Activated naive CD4-positive, alpha-beta T cell treated with Interleukin-2 at 50 U/mL for 16 hours (primary cell): ENCODE measurements at regions not wholly inside any gene's neighbourhood (a gene's known extent, or its start where the extent isn't known, plus 50 kb on each side); places are given as distances from the start of the nearest gene placed in this dataset.

Experiments
- DNase-seq: peaks from one replicate; pipeline ENCODE4 v3.0.0-alpha.2; 2020

- no peak for DNase-seq
Observed at GRCh38 chr12:41924111-41924510, 220.6 kb downstream of the GXYLT1 start.

DNA sequence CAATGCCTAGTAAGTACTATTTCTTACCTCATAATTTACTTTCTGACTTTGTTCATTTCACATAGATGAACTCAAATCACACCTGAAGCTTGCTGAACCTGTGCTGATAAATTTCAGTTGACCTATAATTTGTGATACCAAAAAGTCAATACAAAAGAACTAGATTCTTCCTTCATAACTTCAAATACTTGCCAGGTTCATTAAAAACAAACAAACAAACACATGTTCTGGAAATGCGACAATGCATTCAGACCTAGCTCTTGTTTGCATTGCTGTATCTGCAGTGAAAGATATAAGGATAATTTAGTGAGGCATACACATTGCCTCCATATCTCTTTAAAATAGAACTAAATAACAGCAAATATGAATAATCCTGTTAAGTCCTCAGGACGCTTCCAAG lies 221.3 kb downstream of the GXYLT1 start:
- DNase-seq: no peak

DNA sequence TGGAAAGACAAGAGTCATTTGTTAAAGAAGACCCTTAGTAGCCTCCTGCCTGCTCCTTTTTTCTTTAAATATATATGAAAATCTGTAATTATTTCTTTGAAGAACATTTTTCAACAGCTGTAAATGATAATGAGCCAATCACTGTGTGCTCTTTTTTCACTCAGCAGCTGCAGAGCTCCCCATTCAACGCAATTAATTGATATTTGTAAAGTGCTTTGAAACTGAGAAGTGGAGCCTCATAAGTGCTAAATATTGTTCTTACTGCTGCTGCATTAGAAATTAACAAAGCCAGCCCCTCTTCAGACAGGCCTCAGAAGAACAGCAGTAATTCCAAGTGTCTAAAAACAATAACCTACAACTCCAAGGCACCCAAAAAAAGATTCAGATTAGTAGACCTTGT lies 224.3 kb downstream of the GXYLT1 start:
- no peak for DNase-seq

- no peak for DNase-seq
Observed at GRCh38 chr12:41919526-41920261, 225.0 kb downstream of the GXYLT1 start.

- DNase-seq: no peak
Observed at GRCh38 chr12:41919048-41919447, 225.6 kb downstream of the GXYLT1 start.

GRCh38 chr12:41917938-41918341 lies 226.7 kb downstream of the GXYLT1 start:
- no peak for DNase-seq

DNA sequence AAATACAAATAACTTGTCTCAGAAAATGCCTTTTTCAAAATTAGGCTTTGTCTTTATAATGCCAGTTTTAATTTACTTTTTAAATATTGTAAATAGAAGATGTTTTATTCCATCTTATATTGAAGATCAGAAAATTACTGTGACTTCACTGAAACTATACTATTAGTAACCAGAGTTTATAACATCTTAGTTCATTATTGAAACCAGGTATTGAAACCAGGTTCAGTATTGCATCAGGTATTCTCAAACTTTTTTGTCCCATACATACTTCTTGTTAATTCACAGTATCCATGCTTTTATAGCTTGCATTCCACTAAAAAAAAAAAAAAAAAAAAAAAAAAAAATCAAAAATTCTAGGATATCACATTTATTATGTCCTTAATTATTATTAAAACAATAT lies 227.5 kb downstream of the GXYLT1 start:
- no peak for DNase-seq

- no peak for DNase-seq
Observed at GRCh38 chr12:41910578-41911320, 233.9 kb downstream of the GXYLT1 start.

DNA sequence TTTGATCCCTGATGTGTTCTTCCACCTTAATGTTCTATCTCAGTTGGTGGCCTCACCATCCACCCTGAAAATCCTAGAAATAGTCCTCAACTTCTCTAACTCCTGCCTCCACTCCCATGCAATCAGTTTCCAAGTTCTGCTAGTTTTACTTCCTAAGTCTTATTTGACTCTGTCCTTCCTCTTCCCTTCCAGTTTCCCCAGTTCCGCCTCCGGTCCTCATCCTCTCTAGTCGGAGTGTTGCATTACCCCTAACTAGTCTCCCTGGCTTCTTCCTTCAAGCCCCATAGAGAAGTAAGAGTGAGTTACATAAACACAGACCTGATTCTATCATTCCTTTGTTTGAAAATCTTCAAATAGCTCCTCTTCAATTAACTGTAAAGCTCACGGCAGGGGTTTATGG lies 236.5 kb downstream of the GXYLT1 start:
- no peak for DNase-seq

DNA sequence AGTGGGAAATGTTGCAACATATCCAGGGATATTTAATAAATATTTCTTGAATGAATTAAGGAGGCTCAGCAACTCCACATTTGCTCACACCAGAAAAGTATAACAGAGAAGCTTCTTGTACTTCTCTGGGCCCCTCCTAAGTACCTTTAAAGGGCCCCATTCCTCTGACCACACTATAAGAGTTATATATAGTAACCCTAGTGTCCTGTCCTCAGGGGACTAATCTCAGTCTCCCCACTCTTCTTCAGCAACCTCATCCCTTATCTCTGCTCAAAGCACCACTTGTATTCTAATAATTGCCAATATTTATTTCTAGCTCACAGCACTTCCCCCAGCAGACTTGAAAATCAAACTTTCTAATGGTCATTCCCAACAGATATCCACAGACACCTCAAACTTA lies 237.1 kb downstream of the GXYLT1 start:
- DNase-seq: no peak

DNA sequence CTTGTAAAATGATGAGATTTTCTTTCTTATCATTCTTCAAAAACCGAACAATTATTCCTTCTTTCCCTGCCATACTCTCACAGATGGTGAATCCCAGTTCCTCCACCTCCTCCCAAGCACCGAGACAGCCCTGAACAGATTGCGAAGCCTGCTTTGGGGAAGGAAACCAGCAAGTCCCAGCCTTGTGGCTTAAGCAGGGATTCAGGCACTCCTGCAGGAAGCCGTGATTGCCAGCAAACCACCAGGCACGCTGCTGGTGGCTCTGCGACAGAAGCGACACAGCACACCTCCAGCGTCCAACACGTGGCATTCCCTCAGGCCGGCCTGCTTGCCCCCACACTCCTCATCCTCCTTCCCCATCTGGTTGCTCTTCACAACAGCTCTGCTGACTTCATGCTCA lies 237.7 kb downstream of the GXYLT1 start:
- DNase-seq: no peak

DNA sequence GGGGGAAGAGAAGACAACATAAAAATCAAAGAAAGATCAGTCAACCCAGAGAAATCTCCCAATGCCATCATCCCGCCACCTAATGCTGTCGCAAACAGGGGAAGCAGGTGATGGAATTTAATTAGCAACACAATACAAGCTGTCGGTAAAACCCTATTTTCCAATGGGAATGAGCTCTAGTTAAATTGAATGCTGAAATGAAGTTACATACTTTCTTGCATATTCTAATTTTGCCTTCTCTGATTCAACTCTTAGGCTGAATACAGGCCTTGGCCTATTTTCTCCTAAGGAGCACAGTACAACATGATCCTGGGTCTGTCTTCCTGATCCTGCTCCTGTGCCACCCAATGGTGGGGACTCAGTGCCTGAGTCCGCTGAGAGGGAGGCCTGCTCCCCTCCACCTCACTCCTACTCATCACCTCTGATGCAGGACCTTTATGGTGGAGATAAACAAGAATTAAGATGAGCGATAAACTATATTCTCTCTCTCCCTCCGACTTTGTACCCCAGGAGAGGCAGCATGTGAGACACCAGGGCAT lies 238.8 kb downstream of the GXYLT1 start:
- DNase-seq: no peak

GRCh38 chr12:41905073-41905758 lies 239.5 kb downstream of the GXYLT1 start:
- no peak for DNase-seq

- no peak for DNase-seq
Observed at GRCh38 chr12:41904041-41904440, 240.6 kb downstream of the GXYLT1 start.

DNA sequence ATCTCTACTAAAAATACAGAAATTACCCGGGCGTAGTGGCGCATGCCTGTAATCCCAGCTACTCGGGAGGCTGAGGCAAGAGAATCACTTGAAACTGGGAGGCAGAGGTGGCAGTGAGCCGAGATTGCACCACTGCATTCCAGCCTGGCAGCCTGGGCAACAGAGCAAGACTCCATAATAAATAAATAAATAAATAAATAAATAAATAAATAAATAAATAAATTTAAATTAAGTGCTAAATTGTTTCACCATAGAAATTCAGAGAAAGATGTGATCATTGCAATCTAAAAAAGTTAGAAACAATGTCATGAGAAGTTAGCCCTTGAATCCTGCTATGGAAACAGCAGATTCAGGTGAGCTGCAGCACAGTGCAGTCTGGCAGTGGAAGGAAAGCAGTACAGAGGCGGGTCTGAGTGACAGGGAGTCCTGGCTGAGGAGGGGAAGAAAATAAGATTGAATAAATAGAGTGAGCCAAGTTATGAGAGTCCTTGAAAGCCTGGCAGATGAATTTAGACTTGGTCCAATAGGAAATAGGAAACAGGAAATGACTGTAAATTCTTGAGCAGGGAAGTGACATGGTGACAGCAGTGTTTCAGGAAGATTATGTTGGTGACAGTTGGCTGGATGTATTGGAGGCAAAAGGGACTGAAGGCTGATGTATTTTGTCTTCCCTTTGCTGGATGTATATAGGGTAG lies 241.5 kb downstream of the GXYLT1 start:
- DNase-seq: no peak

DNA sequence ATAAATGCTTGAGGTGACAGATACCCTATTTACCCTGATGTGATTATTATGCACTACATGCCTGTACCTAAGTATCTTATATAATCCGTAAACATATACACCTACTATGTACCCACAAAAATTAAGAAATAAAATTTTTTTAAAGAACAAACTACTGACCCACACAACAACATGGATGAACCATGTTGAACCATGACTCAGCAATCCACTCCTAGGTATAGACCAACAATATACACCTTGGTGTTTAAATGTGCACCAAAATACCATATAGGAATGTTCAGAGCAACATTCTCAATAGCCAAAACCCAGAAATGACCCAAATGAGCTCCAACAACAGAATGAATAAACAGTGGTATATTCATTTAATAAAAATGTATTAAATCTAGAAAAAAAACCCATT lies 245.1 kb downstream of the GXYLT1 start:
- DNase-seq: no peak

DNA sequence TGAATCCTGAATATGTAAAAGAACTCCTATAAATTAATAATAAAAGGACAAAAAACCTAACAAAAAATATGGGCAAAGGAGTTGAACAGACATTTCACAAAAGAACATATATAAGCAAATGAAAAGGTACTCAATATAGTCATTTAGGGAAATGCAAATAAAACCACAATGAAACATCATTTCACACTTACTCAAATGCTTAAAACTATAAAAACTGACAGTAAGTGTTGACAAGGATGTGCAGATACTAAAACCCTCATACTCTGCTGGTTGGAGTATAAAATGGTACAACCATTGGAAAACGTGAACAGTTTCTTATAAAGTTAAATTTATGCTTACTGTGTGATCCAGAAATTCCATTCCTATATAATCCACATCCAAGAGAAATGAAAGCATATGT lies 247.1 kb downstream of the GXYLT1 start:
- no peak for DNase-seq

GRCh38 chr12:41893491-41893890 lies 251.2 kb downstream of the GXYLT1 start:
- no peak for DNase-seq

DNA sequence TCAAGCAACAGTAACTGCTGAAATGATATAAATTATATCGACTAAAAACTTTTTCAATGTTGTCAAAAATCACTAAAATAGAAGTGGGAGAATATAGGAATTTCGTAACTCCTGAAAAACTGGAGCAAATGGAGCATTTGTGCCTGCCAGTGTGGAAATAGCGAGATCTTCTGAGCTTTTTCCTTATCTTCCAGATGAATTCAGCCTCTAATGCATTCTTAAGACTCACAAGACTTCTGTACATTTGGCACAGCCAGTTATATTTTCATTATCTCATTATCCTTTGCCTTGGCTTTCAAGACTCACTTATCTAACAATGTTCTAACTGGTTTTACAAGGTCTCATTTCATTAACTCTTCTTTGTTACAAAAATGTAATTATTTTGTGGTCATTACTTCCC lies 252.4 kb downstream of the GXYLT1 start:
- no peak for DNase-seq

DNA sequence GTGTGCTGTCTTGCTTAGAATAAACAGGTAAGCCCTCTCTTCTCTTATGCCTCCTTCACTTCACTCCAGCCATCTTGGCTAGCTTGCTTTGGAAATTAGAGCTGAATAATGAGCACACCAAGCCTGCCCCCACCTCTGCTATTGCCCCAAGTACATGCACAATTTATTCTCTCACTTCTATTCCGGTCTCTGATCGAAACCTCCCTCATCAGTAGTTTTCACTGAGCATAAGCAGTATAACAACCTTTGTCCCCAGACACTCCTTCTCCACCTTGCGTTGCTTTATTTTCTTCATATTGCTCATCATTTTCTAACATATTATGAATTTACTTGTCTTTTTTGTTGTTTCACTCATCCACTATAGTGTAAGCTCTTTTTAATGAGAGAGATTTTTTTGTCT lies 253.4 kb downstream of the GXYLT1 start:
- DNase-seq: no peak

- no peak for DNase-seq
Observed at GRCh38 chr12:41888285-41888684, 256.4 kb downstream of the GXYLT1 start.

GRCh38 chr12:41881891-41882805 lies 262.5 kb downstream of the GXYLT1 start:
- DNase-seq: no peak
